Activated T-helper 9 cell treated with anti-CD3 and anti-CD28 coated beads, Interleukin-2, amount 50 U/mL, for 16 hours (primary cell): ENCODE measurements at regions not wholly inside any gene's neighbourhood (a gene's known extent, or its start where the extent isn't known, plus 50 kb on each side); places are given as distances from the start of the nearest gene placed in this dataset.
"Not testable (repeated sequence)": the region's sequence is repeated elsewhere in the genome, so short reads cannot be mapped to it uniquely, and the experiment has no call there.

Experiments
- DNase-seq: peaks from one replicate; pipeline ENCODE4 v3.0.0-alpha.2; 2020; ENCODE audit warnings: low read depth

- no peak for DNase-seq
Measured at GRCh38 chr14:86790408-86791364, 1202.3 kb downstream of the GALC start.

- DNase-seq: no peak
Measured at GRCh38 chr14:86788224-86788623, 1204.8 kb downstream of the GALC start.

DNA sequence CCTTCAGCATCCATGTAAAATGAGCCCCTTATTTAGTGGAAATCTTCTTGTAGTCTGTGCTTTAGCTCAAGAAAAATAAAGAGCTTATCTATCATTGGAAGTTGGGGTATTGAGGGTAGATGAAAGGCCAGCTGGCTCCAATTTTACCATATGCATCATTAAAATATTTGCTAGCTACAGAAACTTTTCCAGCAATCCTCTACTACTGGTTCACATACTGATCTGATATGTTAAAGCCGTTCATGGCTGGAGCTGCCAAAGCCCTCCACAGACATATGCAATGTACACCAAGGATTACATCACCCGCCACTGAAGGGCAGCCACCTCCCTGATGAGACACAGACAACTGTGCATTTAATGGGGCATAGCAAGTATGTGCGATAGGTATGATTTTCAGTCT is 1205.3 kb downstream of the GALC start:
- no peak for DNase-seq

DNA sequence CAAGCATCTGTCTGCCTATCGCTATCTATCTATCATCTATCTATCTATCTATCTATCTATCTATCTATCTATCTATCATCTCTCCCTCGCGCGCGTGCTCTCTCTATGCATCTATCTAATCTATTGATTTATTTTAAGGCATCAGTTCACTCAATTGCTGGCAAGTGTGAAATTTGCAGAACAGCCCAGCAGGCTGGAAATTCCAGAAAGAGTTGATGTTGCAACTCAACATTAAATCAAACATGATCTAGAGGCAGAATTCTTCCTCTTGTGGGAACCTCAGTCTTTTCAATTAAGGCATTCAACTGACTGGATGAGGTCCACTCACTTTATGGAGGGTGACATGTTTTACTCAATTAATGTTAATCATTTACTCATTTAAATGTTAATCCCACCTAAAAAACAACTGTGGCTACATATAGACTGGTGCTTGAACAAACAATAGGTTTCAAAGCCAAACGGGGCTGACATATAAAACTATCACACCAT is 1210.8 kb downstream of the GALC start:
- DNase-seq: no peak

DNA sequence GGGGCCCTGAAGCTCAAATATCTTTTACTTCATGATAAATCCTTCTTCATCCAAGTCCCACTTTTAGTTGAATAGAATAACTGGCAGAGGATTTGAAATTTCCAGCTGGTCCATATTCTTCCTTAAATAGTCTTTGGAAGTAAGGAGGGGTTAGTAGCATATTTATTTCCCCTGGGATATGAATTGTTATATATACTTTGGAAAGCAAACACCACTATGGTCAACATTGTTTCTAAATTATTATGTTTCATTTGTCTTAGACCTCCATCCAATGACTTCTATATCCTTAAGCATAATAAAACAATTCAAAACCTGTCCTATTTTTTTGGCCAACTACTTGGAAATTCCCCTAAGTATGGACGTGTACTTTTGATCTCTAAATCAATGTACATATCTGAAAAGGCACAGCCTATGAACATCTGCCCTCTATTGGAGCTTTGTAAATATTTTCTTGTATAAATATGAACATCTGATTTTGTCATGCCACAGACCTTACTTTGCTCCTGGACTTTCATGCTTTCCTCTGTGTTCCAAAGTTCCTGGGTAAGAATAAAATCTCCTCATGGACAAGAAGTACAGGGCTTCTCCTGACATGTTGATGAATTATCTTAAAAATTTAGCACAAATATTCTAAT is 1212.0 kb downstream of the GALC start:
- DNase-seq: no peak

- no peak for DNase-seq
Measured at GRCh38 chr14:86780461-86780860, 1212.5 kb downstream of the GALC start.

- DNase-seq: no peak
Measured at GRCh38 chr14:86779416-86779815, 1213.6 kb downstream of the GALC start.

- DNase-seq: no peak
Measured at GRCh38 chr14:86777963-86778602, 1214.9 kb downstream of the GALC start.

GRCh38 chr14:86775896-86776295 is 1217.1 kb downstream of the GALC start:
- not testable (repeated sequence) for DNase-seq

DNA sequence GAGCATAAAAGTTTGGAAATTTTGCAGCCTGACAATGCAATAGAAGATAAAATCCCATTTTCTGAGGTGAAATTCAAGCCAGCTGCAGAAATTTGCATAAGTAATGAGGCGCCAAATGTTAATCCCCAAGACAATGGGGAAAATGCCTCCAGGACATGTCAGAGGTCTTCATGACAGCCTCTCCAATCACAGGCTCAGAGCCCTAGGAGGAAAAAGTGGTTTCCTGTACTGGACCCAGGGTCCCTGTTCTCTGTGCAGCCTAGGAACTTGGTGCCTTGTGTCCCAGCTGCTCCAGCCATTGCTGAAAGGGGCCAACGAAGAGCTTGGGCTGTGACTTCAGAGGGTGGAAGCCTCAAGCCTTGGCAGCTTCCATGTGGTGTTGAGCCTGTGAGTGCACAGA is 1218.1 kb downstream of the GALC start:
- no peak for DNase-seq

DNA sequence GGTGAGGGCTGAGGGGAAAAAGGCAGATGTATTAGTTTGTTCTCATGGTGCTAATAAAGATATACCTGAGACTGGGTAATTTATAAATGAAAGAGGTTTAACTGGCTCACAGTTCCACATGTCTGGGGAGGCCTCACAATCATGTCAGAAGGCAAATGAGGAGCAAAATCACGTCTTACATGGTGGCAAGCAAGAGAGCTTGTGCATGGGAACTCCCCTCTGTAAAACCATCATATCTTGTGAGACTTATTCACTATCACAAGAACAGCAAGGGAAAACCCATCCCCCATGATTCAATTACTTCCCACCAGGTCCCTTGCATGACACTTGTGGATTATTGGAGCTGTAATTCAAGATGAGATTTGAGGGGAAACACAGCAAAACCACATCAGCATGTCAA is 1220.9 kb downstream of the GALC start:
- DNase-seq: no peak

GRCh38 chr14:86770186-86770585 is 1222.8 kb downstream of the GALC start:
- no peak for DNase-seq

- DNase-seq: no peak
Measured at GRCh38 chr14:86766469-86766868, 1226.5 kb downstream of the GALC start.

- DNase-seq: no peak
Measured at GRCh38 chr14:86761611-86762010, 1231.4 kb downstream of the GALC start.

DNA sequence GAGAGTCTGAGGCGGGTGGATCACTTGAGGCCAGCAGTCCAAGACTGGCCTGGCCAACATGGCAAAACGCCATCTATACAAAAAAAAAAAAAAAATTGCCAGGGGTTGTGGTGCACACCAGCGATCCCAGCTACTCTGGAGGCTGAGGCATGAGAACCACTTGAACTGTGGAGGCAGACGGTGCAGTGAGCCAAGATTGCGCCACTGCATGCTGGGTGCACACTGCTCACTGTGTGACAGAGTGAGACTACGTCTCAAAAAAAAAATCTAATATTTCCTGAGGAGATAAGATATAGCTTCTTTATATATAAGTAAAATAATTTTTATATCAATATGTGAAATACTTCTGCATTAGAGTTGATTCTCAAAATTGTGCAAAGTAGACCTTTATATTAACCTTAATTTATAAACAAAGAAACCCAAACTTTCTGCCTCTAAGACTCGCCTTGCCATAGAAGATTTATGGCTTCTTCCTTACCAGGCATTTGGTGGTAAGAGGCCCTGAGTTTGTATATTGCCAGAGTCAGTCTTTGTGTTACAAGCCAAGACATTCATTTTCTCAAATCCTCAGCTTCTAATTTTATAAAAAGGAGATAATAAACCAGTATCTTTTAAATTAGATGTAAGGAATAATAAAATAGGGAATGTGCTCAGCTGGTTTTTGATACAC is 1226.7 kb downstream of the FLRT2 start:
- no peak for DNase-seq

GRCh38 chr14:86750488-86750887 is 1220.5 kb downstream of the FLRT2 start:
- DNase-seq: not testable (repeated sequence)

- DNase-seq: no peak
Measured at GRCh38 chr14:86739761-86740160, 1209.8 kb downstream of the FLRT2 start.

DNA sequence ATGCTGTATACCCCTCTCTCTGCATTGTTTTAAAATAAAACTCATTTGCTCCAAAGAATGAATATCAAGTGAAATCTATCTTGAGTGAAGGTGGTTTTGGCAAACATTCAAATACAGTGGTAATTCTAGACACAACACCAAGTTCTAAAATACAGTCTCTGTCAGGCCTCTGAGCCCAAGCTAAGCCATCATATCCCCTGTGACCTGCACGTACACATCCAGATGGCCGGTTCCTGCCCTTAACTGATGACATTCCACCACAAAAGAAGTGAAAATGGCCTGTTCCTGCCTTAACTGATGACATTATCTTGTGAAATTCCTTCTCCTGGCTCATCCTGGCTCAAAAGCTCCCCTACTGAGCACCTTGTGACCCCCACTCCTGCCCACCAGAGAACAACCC is 1201.5 kb downstream of the FLRT2 start:
- DNase-seq: not testable (repeated sequence)

- no peak for DNase-seq
Measured at GRCh38 chr14:86723254-86723624, 1193.3 kb downstream of the FLRT2 start.

- no peak for DNase-seq
Measured at GRCh38 chr14:86722612-86723253, 1192.8 kb downstream of the FLRT2 start.

GRCh38 chr14:86714575-86714974 is 1184.6 kb downstream of the FLRT2 start:
- DNase-seq: no peak

- no peak for DNase-seq
Measured at GRCh38 chr14:86714153-86714552, 1184.2 kb downstream of the FLRT2 start.
